ENCODE measurements at regions not wholly inside any gene's neighbourhood (a gene's known extent, or its start where the extent isn't known, plus 50 kb on each side); places are given as distances from the start of the nearest gene placed in this dataset.

- TF ChIP-seq CTCF (IDR thresholded peaks at IDR 0.05) (no peak), POLR2AphosphoS5 (IDR thresholded peaks at IDR 0.05) (no peak), POLR2A (IDR thresholded peaks at IDR 0.05) (no peak), EP300 (IDR thresholded peaks at IDR 0.05) (no peak)
Observed at GRCh38 chr6:153727885-153728284, 311.2 kb upstream of the OPRM1 start.
